GM12878 (cell line): ENCODE measurements at regions not wholly inside any gene's neighbourhood (a gene's known extent, or its start where the extent isn't known, plus 50 kb on each side); places are given as distances from the start of the nearest gene placed in this dataset.

Source experiments
- ATAC-seq: fragments of 200-7000 bp; cut with Tn5 transposase; 3 replicates; pipeline ENCODE4 v1.9.1; 2020; ENCODE audit warnings: mild to moderate bottlenecking, moderate library complexity
- BruUV-seq: library from RNA; stranded (reverse); fragments of 400-500 nt; replicated peaks from 2 replicates; lab custom pipeline; 2021; lab: Mats Ljungman, UMichigan
- CTCF ChIA-PET: fragments of 300-600 bp; sonication (Branson Sonifier 250); formaldehyde crosslinking; extraction: SDS; loops from one replicate; lab custom pipeline; 2021; ENCODE audit warnings: inconsistent platforms; lab: Yijun Ruan, JAX
- POLR2A ChIA-PET: fragments of 350-600 bp; formaldehyde crosslinking; extraction: SDS; loops from one replicate; lab custom pipeline; 2021; ENCODE audit warnings: inconsistent platforms; lab: Charles Lee
- RAD21 ChIA-PET: fragments of 300-600 bp; sonication (Branson Sonifier 250); formaldehyde crosslinking; loops from one replicate; lab custom pipeline; 2023; ENCODE audit warnings: antibody characterized with exemption; ENCODE audit not compliant: unreplicated experiment; lab: Charles Lee
- SMC1A ChIA-PET: fragments of 300-600 bp; sonication (Branson Sonifier 250); formaldehyde crosslinking; loops from one replicate; lab custom pipeline; 2023; ENCODE audit not compliant: unreplicated experiment, uncharacterized antibody; lab: Charles Lee
- DNase-seq: peaks from one replicate; pipeline ENCODE4 v3.0.0-alpha.2; 2011; ENCODE audit warnings: low read depth, low spot score
- FAIRE-seq: peaks from 3 replicates; lab custom pipeline; 2011; peaks lifted over from hg19 to GRCh38; lab: Jason Lieb, UNC
- H2AFZ ChIP-seq: 2 replicates; pipeline ENCODE4 v1.6.0; 2011; ENCODE audit warnings: low read depth, low read length, control low read depth; ENCODE audit not compliant: control insufficient read depth
- H3K27ac ChIP-seq: 2 replicates; pipeline ENCODE4 v1.5.1; 2011; ENCODE audit warnings: control low read depth; ENCODE audit not compliant: control insufficient read depth, insufficient read depth
- H3K27me3 ChIP-seq, 2 experiments: replicated peaks in 1 of 2; 2 replicates each; pipeline versions ENCODE4 v1.6.0 to v1.6.1; 2011; ENCODE audit warnings: low read length in 1 of 2; ENCODE audit not compliant: control insufficient read depth in 2 of 2, insufficient read depth in 2 of 2
- H3K36me3 ChIP-seq, 2 experiments: 2 replicates each; pipeline ENCODE4 v1.5.1; 2011; ENCODE audit warnings: low read length in 1 of 2; ENCODE audit not compliant: control insufficient read depth in 2 of 2, insufficient read depth in 2 of 2
- H3K4me1 ChIP-seq: 2 replicates; pipeline ENCODE4 v1.6.1; 2011; ENCODE audit warnings: mild to moderate bottlenecking, low read length, moderate library complexity, mixed read lengths; ENCODE audit not compliant: control insufficient read depth, insufficient read depth
- H3K4me2 ChIP-seq: 2 replicates; pipeline ENCODE4 v1.6.0; 2011; ENCODE audit warnings: control low read depth; ENCODE audit not compliant: control insufficient read depth, insufficient read depth
- H3K4me3 ChIP-seq: fragments of 200-600 bp; sonication (generic); 2 replicates; pipeline ENCODE4 v1.5.1; 2016
- H3K79me2 ChIP-seq: 2 replicates; pipeline ENCODE4 v1.6.0; 2011; ENCODE audit warnings: low read length; ENCODE audit not compliant: control insufficient read depth, insufficient read depth
- H3K9ac ChIP-seq: 2 replicates; pipeline ENCODE4 v1.8.0; 2011; ENCODE audit warnings: low read length, control low read depth, mixed read lengths; ENCODE audit not compliant: control insufficient read depth, insufficient read depth
- H3K9me3 ChIP-seq: replicated peaks from 3 replicates; pipeline ENCODE4 v1.5.1; 2011; ENCODE audit warnings: mild to moderate bottlenecking, low read length; ENCODE audit not compliant: control insufficient read depth, insufficient read depth
- H4K20me1 ChIP-seq: 2 replicates; pipeline ENCODE4 v1.6.0; 2011; ENCODE audit not compliant: control insufficient read depth, insufficient read depth
- BCL11A ChIP-seq: IDR thresholded peaks from 2 replicates; pipeline ENCODE4 v1.6.1; 2011; ENCODE audit warnings: low read depth, low read length
- BHLHE40 ChIP-seq, 2 experiments: fragments of 450-650 bp in 1 of 2; IDR thresholded peaks; 2 replicates each; pipeline ENCODE4 v1.6.1; 2011 to 2017; ENCODE audit warnings: low read depth in 2 of 2, borderline replicate concordance in 1 of 2, improper control_type of control experiment in 1 of 2, low read length in 1 of 2, mild to moderate bottlenecking in 1 of 2
- CEBPZ ChIP-seq: fragments of 150-350 bp; IDR thresholded peaks from 2 replicates; pipeline ENCODE4 v1.6.1; 2016; ENCODE audit warnings: low read depth, low read length
- EZH2 ChIP-seq: IDR thresholded peaks from 2 replicates; pipeline ENCODE4 v1.6.1; 2012; ENCODE audit warnings: low read depth, mild to moderate bottlenecking, control low read depth, inconsistent platforms, low read length, borderline replicate concordance; ENCODE audit not compliant: control insufficient read depth
- IRF5 ChIP-seq: fragments of 450-650 bp; IDR thresholded peaks from 2 replicates; pipeline ENCODE4 v1.6.1; 2017; ENCODE audit warnings: borderline replicate concordance
- MTA2 ChIP-seq: fragments of 450-650 bp; IDR thresholded peaks from 2 replicates; pipeline ENCODE4 v1.6.1; 2016; ENCODE audit warnings: low read depth, mild to moderate bottlenecking, moderate library complexity
- MYC ChIP-seq: IDR thresholded peaks from 2 replicates; pipeline ENCODE4 v1.6.1; 2011; ENCODE audit warnings: mild to moderate bottlenecking, low read length, moderate library complexity, inconsistent platforms; ENCODE audit not compliant: insufficient read depth, insufficient replicate concordance, insufficient read length, severe bottlenecking
- PRDM15 ChIP-seq: fragments of 450-650 bp; formaldehyde crosslinking; IDR thresholded peaks from 2 replicates; pipeline ENCODE4 v1.4.0; 2020; ENCODE audit warnings: mild to moderate bottlenecking, moderate library complexity
- TAF1 ChIP-seq: IDR thresholded peaks from 2 replicates; pipeline ENCODE4 v1.6.1; 2011; ENCODE audit warnings: mild to moderate bottlenecking, low read depth, low read length, borderline replicate concordance
- YY1 ChIP-seq: IDR thresholded peaks from 2 replicates; pipeline ENCODE4 v1.6.1; 2011; ENCODE audit warnings: low read depth, mild to moderate bottlenecking, low read length
- ZNF592 ChIP-seq: fragments of 450-650 bp; IDR thresholded peaks from 2 replicates; pipeline ENCODE4 v1.6.1; 2017; ENCODE audit warnings: mild to moderate bottlenecking, moderate library complexity
- WGBS: methylation state at CpG from one replicate; pipeline ENCODE4 v1.1.6; 2016; ENCODE audit warnings: low lambda C conversion rate; ENCODE audit not compliant: insufficient replicate concordance, insufficient coverage; ENCODE audit errors: missing lambda C conversion rate; 5-methylcytosine and 5-hydroxymethylcytosine counted together
- in situ Hi-C: fragments of 300-500 bp; cut with MboI; formaldehyde crosslinking; loops from 9 replicates; pipeline ENCODE4 v1.14.3; 2018; ENCODE audit warnings: mixed read lengths
- intact Hi-C: fragments of 100-400 bp; cut with micrococcal nuclease; formaldehyde crosslinking; loops from one replicate; pipeline ENCODE4 v1.14.2; 2022; ENCODE audit not compliant: unreplicated experiment

- TF ChIP-seq TAF1 (no peak), MTA2 (peak; percentile 41; the same call in 1 of the 2 replicates), BHLHE40 (IDR thresholded peaks at IDR 0.05; ENCODE audit: borderline replicate concordance in 1 of 2, low read depth in 2 of 2, low read length in 1 of 2) (peak in 1 of 2 experiments; percentile 21; a peak in 1 of 4 replicates), PRDM15 (CRISPR knock-in tag) (no peak), MYC (no peak), EZH2 (no peak), CEBPZ (no peak), IRF5 (no peak), ZNF592 (no peak), YY1 (no peak), BCL11A (no peak)
- Histone ChIP-seq H3K36me3 (no peaks in the 10 kb centered on the region), H3K4me1 (no peaks in the 10 kb centered on the region), H3K9me3 (no peaks in the 10 kb centered on the region), H3K79me2 (no peaks in the 10 kb centered on the region), H4K20me1 (no peaks in the 10 kb centered on the region), H3K9ac (no peak overlapping the region), H3K4me3 (no peak overlapping the region), H3K4me2 (no peak overlapping the region), H3K27ac (no peak overlapping the region), H3K27me3 (no peaks in the 10 kb centered on the region), H2AFZ (no peak overlapping the region)
- BruUV-seq: no TSS peak
- ChIA-PET CTCF (no interaction called here), RAD21 (no interaction called here), SMC1A (interaction anchor here (1.6 kb wide), 1 partner anchor 36 kb away, joined by 5 read pairs; no protein-coding TSS in a partner anchor), POLR2A (interaction anchor here (0.6 kb wide), 2 partner anchors 47 to 97 kb away, joined by 3 to 4 read pairs; no protein-coding TSS in a partner anchor)
- in situ Hi-C loops (no loop called here), intact Hi-C loops (no loop called here)
- FAIRE-seq (no peak), DNase-seq (no peak), ATAC-seq (peak; percentile 60)
- 0% methylated on average over 3 of the region's 3 CpGs for WGBS
Observed at GRCh38 chr11:27600656-27601055, 94.1 kb upstream of the LIN7C start.
